ENCODE measurements at regions not wholly inside any gene's neighbourhood (a gene's known extent, or its start where the extent isn't known, plus 50 kb on each side); places are given as distances from the start of the nearest gene placed in this dataset.

- Histone ChIP-seq H3K4me3 (no peak overlapping the region), H3K27ac (no peak overlapping the region), H3K4me1 (no peaks in the 10 kb centered on the region), H3K36me3 (no peaks in the 10 kb centered on the region), H3K27me3 (no peaks in the 10 kb centered on the region), H3K9me3 (no peaks in the 10 kb centered on the region)
- TF ChIP-seq CTCF (IDR thresholded peaks at IDR 0.05 in 4 of 5, conservative IDR thresholded peaks at IDR 0.05 in 1 of 5) (no peak), POLR2A (IDR thresholded peaks at IDR 0.05) (no peak)
- no peak for DNase-seq
- no peak for ATAC-seq
- in situ Hi-C loops (cut with MboI; ENCODE audit: low sequenced_read_pairs in 4 of 4), result no loop called here
- intact Hi-C loops (cut with DNase I; ENCODE audit: low total_unique reads), result no loop called here
Observed at GRCh38 chr10:25808372-25808771, 125.7 kb upstream of the MYO3A start.

- no peak overlapping the region for H3K4me3 ChIP-seq
- in situ Hi-C loops (cut with MboI; ENCODE audit: low sequenced_read_pairs in 4 of 4) (no loop called here), intact Hi-C loops (cut with DNase I; ENCODE audit: low total_unique reads) (no loop called here)
- H3K4me1 ChIP-seq, result no peaks in the 10 kb centered on the region
- no peaks in the 10 kb centered on the region for H3K27me3 ChIP-seq
- no peaks in the 10 kb centered on the region for H3K36me3 ChIP-seq
- DNase-seq (no peak), ATAC-seq (no peak)
- H3K9me3 ChIP-seq, result no peaks in the 10 kb centered on the region
- no peak overlapping the region for H3K27ac ChIP-seq
- TF ChIP-seq CTCF (IDR thresholded peaks at IDR 0.05 in 4 of 5, conservative IDR thresholded peaks at IDR 0.05 in 1 of 5), result no peak
- no peak for TF ChIP-seq POLR2A (IDR thresholded peaks at IDR 0.05)
Observed at GRCh38 chr10:25811052-25811685, 122.9 kb upstream of the MYO3A start.

GRCh38 chr10:25813511-25813910, 120.5 kb upstream of the MYO3A start:
- no peak overlapping the region for H3K27ac ChIP-seq
- intact Hi-C loops (cut with DNase I; ENCODE audit: low total_unique reads) (no loop called here), in situ Hi-C loops (cut with MboI; ENCODE audit: low sequenced_read_pairs in 4 of 4) (no loop called here)
- H3K9me3 ChIP-seq, result no peaks in the 10 kb centered on the region
- no peak overlapping the region for H3K4me3 ChIP-seq
- no peaks in the 10 kb centered on the region for H3K36me3 ChIP-seq
- no peaks in the 10 kb centered on the region for H3K27me3 ChIP-seq
- no peaks in the 10 kb centered on the region for H3K4me1 ChIP-seq
- DNase-seq (no peak), ATAC-seq (no peak)
- TF ChIP-seq CTCF (IDR thresholded peaks at IDR 0.05 in 4 of 5, conservative IDR thresholded peaks at IDR 0.05 in 1 of 5), result no peak
- TF ChIP-seq POLR2A (IDR thresholded peaks at IDR 0.05), result no peak

- ATAC-seq (no peak), DNase-seq (no peak)
- Histone ChIP-seq H3K4me1 (no peaks in the 10 kb centered on the region), H3K27ac (no peak overlapping the region), H3K36me3 (no peaks in the 10 kb centered on the region), H3K27me3 (no peaks in the 10 kb centered on the region), H3K9me3 (no peaks in the 10 kb centered on the region), H3K4me3 (no peak overlapping the region)
- in situ Hi-C loops (cut with MboI; ENCODE audit: low sequenced_read_pairs in 4 of 4), result no loop called here
- TF ChIP-seq POLR2A (IDR thresholded peaks at IDR 0.05), result no peak
- no peak for TF ChIP-seq CTCF (IDR thresholded peaks at IDR 0.05 in 4 of 5, conservative IDR thresholded peaks at IDR 0.05 in 1 of 5)
- intact Hi-C loops (cut with DNase I; ENCODE audit: low total_unique reads), result no loop called here
Observed at GRCh38 chr10:25815236-25815635, 118.8 kb upstream of the MYO3A start.
